ENCODE measurements at regions not wholly inside any gene's neighbourhood (a gene's known extent, or its start where the extent isn't known, plus 50 kb on each side); places are given as distances from the start of the nearest gene placed in this dataset.

- TF ChIP-seq, protein P1, sequence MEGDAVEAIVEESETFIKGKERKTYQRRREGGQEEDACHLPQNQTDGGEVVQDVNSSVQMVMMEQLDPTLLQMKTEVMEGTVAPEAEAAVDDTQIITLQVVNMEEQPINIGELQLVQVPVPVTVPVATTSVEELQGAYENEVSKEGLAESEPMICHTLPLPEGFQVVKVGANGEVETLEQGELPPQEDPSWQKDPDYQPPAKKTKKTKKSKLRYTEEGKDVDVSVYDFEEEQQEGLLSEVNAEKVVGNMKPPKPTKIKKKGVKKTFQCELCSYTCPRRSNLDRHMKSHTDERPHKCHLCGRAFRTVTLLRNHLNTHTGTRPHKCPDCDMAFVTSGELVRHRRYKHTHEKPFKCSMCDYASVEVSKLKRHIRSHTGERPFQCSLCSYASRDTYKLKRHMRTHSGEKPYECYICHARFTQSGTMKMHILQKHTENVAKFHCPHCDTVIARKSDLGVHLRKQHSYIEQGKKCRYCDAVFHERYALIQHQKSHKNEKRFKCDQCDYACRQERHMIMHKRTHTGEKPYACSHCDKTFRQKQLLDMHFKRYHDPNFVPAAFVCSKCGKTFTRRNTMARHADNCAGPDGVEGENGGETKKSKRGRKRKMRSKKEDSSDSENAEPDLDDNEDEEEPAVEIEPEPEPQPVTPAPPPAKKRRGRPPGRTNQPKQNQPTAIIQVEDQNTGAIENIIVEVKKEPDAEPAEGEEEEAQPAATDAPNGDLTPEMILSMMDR (IDR thresholded peaks at IDR 0.05), result no peak
- TF ChIP-seq GABPB1 (CRISPR knock-in tag; IDR thresholded peaks at IDR 0.05), result no peak
- TF ChIP-seq, protein P2, sequence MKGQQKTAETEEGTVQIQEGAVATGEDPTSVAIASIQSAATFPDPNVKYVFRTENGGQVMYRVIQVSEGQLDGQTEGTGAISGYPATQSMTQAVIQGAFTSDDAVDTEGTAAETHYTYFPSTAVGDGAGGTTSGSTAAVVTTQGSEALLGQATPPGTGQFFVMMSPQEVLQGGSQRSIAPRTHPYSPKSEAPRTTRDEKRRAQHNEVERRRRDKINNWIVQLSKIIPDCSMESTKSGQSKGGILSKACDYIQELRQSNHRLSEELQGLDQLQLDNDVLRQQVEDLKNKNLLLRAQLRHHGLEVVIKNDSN (CRISPR knock-in tag; IDR thresholded peaks at IDR 0.05), result no peak
- no peak for TF ChIP-seq ZNF263 (CRISPR knock-in tag; IDR thresholded peaks at IDR 0.05; ENCODE audit: low read depth)
- no peak for TF ChIP-seq NFE2L1 (CRISPR knock-in tag; IDR thresholded peaks at IDR 0.05)
- TF ChIP-seq IRF2 (CRISPR knock-in tag; IDR thresholded peaks at IDR 0.05; ENCODE audit: borderline replicate concordance, low read depth), result no peak
- TF ChIP-seq ZNF232 (CRISPR knock-in tag; IDR thresholded peaks at IDR 0.05), result no peak
- TF ChIP-seq RORB (CRISPR knock-in tag; IDR thresholded peaks at IDR 0.05), result no peak
- TF ChIP-seq TP53 (CRISPR knock-in tag; IDR thresholded peaks at IDR 0.05), result no peak
- no peak for TF ChIP-seq JUN (CRISPR knock-in tag; IDR thresholded peaks at IDR 0.05)
- TF ChIP-seq MLX (CRISPR knock-in tag; IDR thresholded peaks at IDR 0.05), result no peak
Measured at GRCh38 chr13:99051768-99052455, 74.0 kb upstream of the DOCK9 start.

All from WTC11 (cell line).